ENCODE measurements at regions not wholly inside any gene's neighbourhood (a gene's known extent, or its start where the extent isn't known, plus 50 kb on each side); places are given as distances from the start of the nearest gene placed in this dataset.

DNA sequence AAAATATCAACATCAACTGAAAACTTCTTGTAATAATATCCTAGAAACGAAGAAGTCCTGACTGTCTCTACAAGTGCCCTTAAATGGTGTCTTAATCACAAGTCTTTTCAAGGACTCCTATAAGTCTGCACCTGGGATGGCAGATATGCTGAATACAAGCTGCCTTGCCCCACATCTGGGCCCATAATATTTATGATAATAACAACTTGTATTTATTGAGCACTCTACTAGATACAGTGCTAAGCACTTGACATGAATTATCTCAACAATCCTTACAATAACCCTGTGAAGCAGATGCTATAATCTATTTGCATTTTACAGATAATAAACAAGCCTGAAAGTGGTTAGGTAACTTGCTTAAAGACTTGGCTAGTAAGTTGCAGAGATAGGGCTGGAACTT is 78.0 kb upstream of the ZNF648 start:
- TF ChIP-seq, protein P1, sequence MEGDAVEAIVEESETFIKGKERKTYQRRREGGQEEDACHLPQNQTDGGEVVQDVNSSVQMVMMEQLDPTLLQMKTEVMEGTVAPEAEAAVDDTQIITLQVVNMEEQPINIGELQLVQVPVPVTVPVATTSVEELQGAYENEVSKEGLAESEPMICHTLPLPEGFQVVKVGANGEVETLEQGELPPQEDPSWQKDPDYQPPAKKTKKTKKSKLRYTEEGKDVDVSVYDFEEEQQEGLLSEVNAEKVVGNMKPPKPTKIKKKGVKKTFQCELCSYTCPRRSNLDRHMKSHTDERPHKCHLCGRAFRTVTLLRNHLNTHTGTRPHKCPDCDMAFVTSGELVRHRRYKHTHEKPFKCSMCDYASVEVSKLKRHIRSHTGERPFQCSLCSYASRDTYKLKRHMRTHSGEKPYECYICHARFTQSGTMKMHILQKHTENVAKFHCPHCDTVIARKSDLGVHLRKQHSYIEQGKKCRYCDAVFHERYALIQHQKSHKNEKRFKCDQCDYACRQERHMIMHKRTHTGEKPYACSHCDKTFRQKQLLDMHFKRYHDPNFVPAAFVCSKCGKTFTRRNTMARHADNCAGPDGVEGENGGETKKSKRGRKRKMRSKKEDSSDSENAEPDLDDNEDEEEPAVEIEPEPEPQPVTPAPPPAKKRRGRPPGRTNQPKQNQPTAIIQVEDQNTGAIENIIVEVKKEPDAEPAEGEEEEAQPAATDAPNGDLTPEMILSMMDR (IDR thresholded peaks at IDR 0.05), result no peak
- no peak for TF ChIP-seq POLR2A (IDR thresholded peaks at IDR 0.05)

All from ovary (tissue), 3 donors.